ENCODE measurements at regions not wholly inside any gene's neighbourhood (a gene's known extent, or its start where the extent isn't known, plus 50 kb on each side); places are given as distances from the start of the nearest gene placed in this dataset.

GRCh38 chr1:112840631-112841624 is 115.1 kb downstream of the SLC16A1 start (continued):
- TF ChIP-seq PRDM2 (tag by site-specific recombination; IDR thresholded peaks at IDR 0.05; ENCODE audit: borderline replicate concordance): no peak
- no peak for TF ChIP-seq ZNF449 (tag by site-specific recombination; IDR thresholded peaks at IDR 0.05)
- no peak for TF ChIP-seq YY2 (tag by site-specific recombination; IDR thresholded peaks at IDR 0.05)
- TF ChIP-seq ZNF610 (tag by site-specific recombination; IDR thresholded peaks at IDR 0.05; ENCODE audit: borderline replicate concordance): 0 out of 2 replicates have a peak, but pooled peaks have one; percentile 21
- no peak for TF ChIP-seq ZFP37 (tag by site-specific recombination; IDR thresholded peaks at IDR 0.05)
- TF ChIP-seq ATF2 (tag by site-specific recombination; IDR thresholded peaks at IDR 0.05; ENCODE audit: low read depth): no peak
- no peak for TF ChIP-seq ZNF174 (tag by site-specific recombination; IDR thresholded peaks at IDR 0.05)
- no peak for TF ChIP-seq ZNF19 (tag by site-specific recombination; IDR thresholded peaks at IDR 0.05; ENCODE audit: low read depth)
- TF ChIP-seq PRDM10 (tag by site-specific recombination; IDR thresholded peaks at IDR 0.05): peak; percentile 39; the same call in 1 of the 2 replicates
- TF ChIP-seq ELK4 (IDR thresholded peaks at IDR 0.05; ENCODE audit: borderline replicate concordance, low read depth, low read length): no peak
- no peak for TF ChIP-seq ZNF530 (tag by site-specific recombination; IDR thresholded peaks at IDR 0.05; ENCODE audit: low read depth)
- TF ChIP-seq YY1 (tag by site-specific recombination; IDR thresholded peaks at IDR 0.05): no peak
- TF ChIP-seq ZNF366 (tag by site-specific recombination; conservative IDR thresholded peaks at IDR 0.05): no peak
- no peak for TF ChIP-seq HOXA7 (CRISPR knock-in tag; IDR thresholded peaks at IDR 0.05; ENCODE audit: borderline replicate concordance)
- no peak for TF ChIP-seq ZNF664 (tag by site-specific recombination; IDR thresholded peaks at IDR 0.05)
- TF ChIP-seq BCL11A (tag by site-specific recombination; IDR thresholded peaks at IDR 0.05; ENCODE audit: low read depth): no peak
- no peak for TF ChIP-seq ZBTB7A (tag by site-specific recombination; IDR thresholded peaks at IDR 0.05; ENCODE audit: low read depth)
- no peak for TF ChIP-seq GLIS2 (tag by site-specific recombination; IDR thresholded peaks at IDR 0.05)
- TF ChIP-seq ZNF501 (tag by site-specific recombination; IDR thresholded peaks at IDR 0.05): no peak
- no peak for TF ChIP-seq ZNF112 (tag by site-specific recombination; IDR thresholded peaks at IDR 0.05)
- no peak for TF ChIP-seq ZNF16 (tag by site-specific recombination; IDR thresholded peaks at IDR 0.05; ENCODE audit: low read depth)

Data from HEK293 (cell line).